Central memory CD8-positive, alpha-beta T cell (primary cell): ENCODE measurements at regions not wholly inside any gene's neighbourhood (a gene's known extent, or its start where the extent isn't known, plus 50 kb on each side); places are given as distances from the start of the nearest gene placed in this dataset.
"Not testable (repeated sequence)": the region's sequence is repeated elsewhere in the genome, so short reads cannot be mapped to it uniquely, and the experiment has no call there.

Experiments used
- ATAC-seq: fragments of 150-1000 bp; cut with Tn5 transposase; replicated peaks from 2 replicates; pipeline ENCODE4 v1.10.0; 2022; ENCODE audit warnings: mild to moderate bottlenecking, moderate FRiP score, moderate number of reproducible peaks; ENCODE audit not compliant: poor library complexity, severe bottlenecking; ENCODE audit errors: extremely low read depth
- DNase-seq, 2 donors: peaks; one replicate each; pipeline ENCODE4 v3.0.0; 2021; ENCODE audit warnings: low spot score in 2 of 2
- H3K27ac Mint-ChIP-seq: one replicate; pipeline ENCODE4 v1.8.0; 2022; ENCODE audit warnings: low read depth, mild to moderate bottlenecking, moderate library complexity, mixed read lengths
- H3K27me3 Mint-ChIP-seq: one replicate; pipeline ENCODE4 v1.8.0; 2022; ENCODE audit warnings: mixed read lengths
- H3K36me3 Mint-ChIP-seq: one replicate; pipeline ENCODE4 v1.8.0; 2022; ENCODE audit warnings: mild to moderate bottlenecking, moderate library complexity, mixed read lengths; ENCODE audit not compliant: insufficient read depth
- H3K4me1 Mint-ChIP-seq: one replicate; pipeline ENCODE4 v1.8.0; 2022; ENCODE audit warnings: mixed read lengths
- H3K4me3 Mint-ChIP-seq: one replicate; pipeline ENCODE4 v1.8.0; 2022; ENCODE audit warnings: mild to moderate bottlenecking, moderate library complexity, mixed read lengths
- H3K9me3 Mint-ChIP-seq: one replicate; pipeline ENCODE4 v1.8.0; 2022; ENCODE audit warnings: mixed read lengths

GRCh38 chr6:14397518-14397901 is 279.9 kb downstream of the CD83 start:
- H3K4me1 Mint-ChIP-seq, result no peaks in the 10 kb centered on the region
- no peak overlapping the region for H3K4me3 Mint-ChIP-seq
- H3K9me3 Mint-ChIP-seq, result no peaks in the 10 kb centered on the region
- DNase-seq, result no peak
- ATAC-seq, result no peak
- H3K27me3 Mint-ChIP-seq, result peaks cover 27% of the 10 kb centered on the region
- H3K36me3 Mint-ChIP-seq, result no peaks in the 10 kb centered on the region
- no peak overlapping the region for H3K27ac Mint-ChIP-seq

- H3K9me3 Mint-ChIP-seq, result no peaks in the 10 kb centered on the region
- ATAC-seq (no peak), DNase-seq (no peak)
- peaks cover 27% of the 10 kb centered on the region for H3K27me3 Mint-ChIP-seq
- H3K4me3 Mint-ChIP-seq, result no peak overlapping the region
- no peaks in the 10 kb centered on the region for H3K36me3 Mint-ChIP-seq
- H3K27ac Mint-ChIP-seq, result no peak overlapping the region
- no peaks in the 10 kb centered on the region for H3K4me1 Mint-ChIP-seq
Measured at GRCh38 chr6:14398953-14399352, 281.4 kb downstream of the CD83 start.

GRCh38 chr6:14399635-14400034 is 282.1 kb downstream of the CD83 start:
- no peak overlapping the region for H3K4me3 Mint-ChIP-seq
- no peaks in the 10 kb centered on the region for H3K4me1 Mint-ChIP-seq
- peaks cover 27% of the 10 kb centered on the region for H3K27me3 Mint-ChIP-seq
- no peak for DNase-seq
- ATAC-seq, result no peak
- no peak overlapping the region for H3K27ac Mint-ChIP-seq
- no peaks in the 10 kb centered on the region for H3K9me3 Mint-ChIP-seq
- H3K36me3 Mint-ChIP-seq, result no peaks in the 10 kb centered on the region

DNA sequence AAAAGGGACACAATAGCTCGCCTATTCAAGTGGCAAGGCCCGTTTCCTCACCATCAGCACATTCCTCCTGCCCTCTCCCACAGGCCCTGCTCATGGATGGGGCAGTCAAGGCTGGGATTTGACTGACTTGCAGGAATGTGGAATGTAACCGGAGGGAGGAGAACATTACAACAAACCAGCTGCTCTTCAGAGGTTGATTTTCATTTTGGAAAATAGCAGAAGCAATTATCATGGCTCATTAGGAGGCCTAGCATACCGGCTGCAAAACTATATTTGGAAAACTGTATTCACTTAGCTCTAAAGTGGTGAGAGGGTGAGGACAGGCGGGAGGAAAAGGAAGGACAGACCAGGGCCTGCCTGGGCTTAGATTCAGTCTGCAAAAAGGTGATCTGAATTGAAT is 283.7 kb downstream of the CD83 start:
- Mint-ChIP-seq H3K4me3 (no peak overlapping the region), H3K27ac (no peak overlapping the region), H3K9me3 (no peaks in the 10 kb centered on the region), H3K27me3 (peaks cover 27% of the 10 kb centered on the region), H3K4me1 (no peaks in the 10 kb centered on the region), H3K36me3 (no peaks in the 10 kb centered on the region)
- DNase-seq (no peak), ATAC-seq (no peak)

DNA sequence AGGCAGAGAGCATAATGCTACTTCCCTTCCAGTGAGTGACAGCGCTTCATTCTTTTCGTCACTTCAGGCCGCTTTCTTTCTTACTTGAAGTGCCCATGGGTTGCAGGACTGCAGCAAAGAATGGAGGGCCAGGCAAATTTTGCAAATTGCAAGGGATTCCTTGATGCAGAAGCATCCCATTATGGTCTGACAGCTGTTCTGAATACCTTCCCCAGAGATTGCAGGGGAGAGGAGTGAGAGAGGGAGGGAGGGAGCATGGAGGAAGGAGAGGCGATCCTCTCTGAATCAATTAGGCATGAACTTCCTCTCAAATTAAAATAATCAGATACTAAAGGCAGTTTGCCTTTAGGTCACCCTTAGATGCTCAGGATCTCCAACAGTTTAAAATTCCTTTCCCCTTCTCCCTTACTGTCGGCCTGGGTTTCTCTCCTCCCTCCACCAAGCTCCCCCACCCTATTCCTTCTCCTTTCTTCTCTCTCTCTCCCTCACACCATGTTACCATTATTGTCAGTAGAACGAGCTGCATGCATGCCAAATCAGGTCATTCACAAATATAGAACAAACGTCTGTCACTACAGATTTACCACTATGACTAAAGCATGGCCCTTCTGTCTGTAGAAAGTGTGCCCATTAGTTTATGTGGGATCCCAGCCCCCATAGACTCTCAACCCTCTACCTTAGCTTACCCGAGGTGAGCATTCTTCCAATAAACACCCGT is 289.2 kb downstream of the CD83 start:
- Mint-ChIP-seq H3K27me3 (no peaks in the 10 kb centered on the region), H3K4me3 (no peak overlapping the region), H3K27ac (no peak overlapping the region), H3K4me1 (no peaks in the 10 kb centered on the region), H3K9me3 (no peaks in the 10 kb centered on the region), H3K36me3 (peaks cover 2% of the 10 kb centered on the region)
- ATAC-seq, result no peak
- DNase-seq, result no peak

GRCh38 chr6:14408446-14408845 is 290.9 kb downstream of the CD83 start:
- DNase-seq, result no peak
- no peak for ATAC-seq
- H3K4me1 Mint-ChIP-seq, result no peaks in the 10 kb centered on the region
- no peak overlapping the region for H3K27ac Mint-ChIP-seq
- no peak overlapping the region for H3K4me3 Mint-ChIP-seq
- H3K9me3 Mint-ChIP-seq, result no peaks in the 10 kb centered on the region
- H3K27me3 Mint-ChIP-seq, result no peaks in the 10 kb centered on the region
- H3K36me3 Mint-ChIP-seq, result peaks cover 2% of the 10 kb centered on the region

DNA sequence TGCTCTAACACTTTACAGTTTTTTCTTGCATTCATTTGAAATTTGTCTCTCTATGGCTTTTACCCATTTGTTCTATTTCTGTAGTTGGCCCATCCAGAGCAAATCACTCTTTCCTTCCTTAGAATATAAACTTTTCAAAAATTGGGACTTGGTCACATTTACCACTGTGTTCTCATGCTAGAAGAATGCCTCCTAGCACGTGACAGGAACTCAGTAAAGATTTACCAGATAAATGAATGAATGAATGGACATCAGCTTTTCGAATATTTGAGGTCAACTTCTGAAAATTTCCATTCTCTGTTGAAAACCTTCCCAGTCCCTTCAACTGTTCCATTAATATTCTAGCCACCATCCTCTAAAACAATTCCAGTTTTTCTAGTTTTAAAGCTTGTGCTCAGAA is 294.5 kb downstream of the CD83 start:
- Mint-ChIP-seq H3K9me3 (no peaks in the 10 kb centered on the region), H3K4me3 (no peak overlapping the region), H3K27me3 (no peaks in the 10 kb centered on the region), H3K36me3 (peaks cover 2% of the 10 kb centered on the region), H3K27ac (no peak overlapping the region), H3K4me1 (no peaks in the 10 kb centered on the region)
- DNase-seq (no peak), ATAC-seq (no peak)

DNA sequence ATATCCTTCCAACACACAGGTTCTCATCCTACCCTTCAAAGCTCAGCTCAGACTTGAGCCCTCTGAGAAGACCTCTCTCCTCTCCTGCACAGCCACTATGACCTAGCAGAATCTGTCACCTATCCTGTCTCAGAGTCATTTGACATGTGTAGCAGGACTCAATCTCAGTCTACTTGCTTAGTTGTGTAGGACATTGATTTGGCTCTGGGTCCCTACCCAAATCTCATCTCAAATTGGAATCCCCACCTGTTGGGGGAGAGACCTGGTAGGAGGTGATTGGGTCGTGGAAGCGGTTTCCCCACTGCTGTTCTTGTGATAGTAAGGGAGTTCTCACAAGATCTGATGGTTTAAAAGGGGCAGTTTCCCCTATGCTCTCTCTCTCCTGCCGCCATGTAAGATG is 297.9 kb downstream of the CD83 start:
- H3K36me3 Mint-ChIP-seq, result peaks cover 2% of the 10 kb centered on the region
- no peak for DNase-seq
- H3K27ac Mint-ChIP-seq, result no peak overlapping the region
- H3K4me3 Mint-ChIP-seq, result no peak overlapping the region
- H3K4me1 Mint-ChIP-seq, result no peaks in the 10 kb centered on the region
- H3K27me3 Mint-ChIP-seq, result no peaks in the 10 kb centered on the region
- no peaks in the 10 kb centered on the region for H3K9me3 Mint-ChIP-seq
- no peak for ATAC-seq

GRCh38 chr6:14417377-14417776 is 299.8 kb downstream of the CD83 start:
- Mint-ChIP-seq H3K27ac (no peak overlapping the region), H3K9me3 (no peaks in the 10 kb centered on the region), H3K27me3 (peaks cover under 1% of the 10 kb centered on the region), H3K36me3 (no peaks in the 10 kb centered on the region), H3K4me3 (no peak overlapping the region), H3K4me1 (no peaks in the 10 kb centered on the region)
- no peak for DNase-seq
- no peak for ATAC-seq

- not testable (repeated sequence) for H3K4me3 Mint-ChIP-seq, DNase-seq, H3K9me3 Mint-ChIP-seq, H3K4me1 Mint-ChIP-seq, ATAC-seq, H3K36me3 Mint-ChIP-seq, H3K27ac Mint-ChIP-seq
- peaks cover 12% of the 10 kb centered on the region for H3K27me3 Mint-ChIP-seq
Measured at GRCh38 chr6:14419224-14419623, 301.7 kb downstream of the CD83 start.

- peaks cover 12% of the 10 kb centered on the region for H3K27me3 Mint-ChIP-seq
- no peaks in the 10 kb centered on the region for H3K9me3 Mint-ChIP-seq
- ATAC-seq, result no peak
- no peak for DNase-seq
- H3K4me3 Mint-ChIP-seq, result no peak overlapping the region
- no peaks in the 10 kb centered on the region for H3K4me1 Mint-ChIP-seq
- H3K27ac Mint-ChIP-seq, result no peak overlapping the region
- no peaks in the 10 kb centered on the region for H3K36me3 Mint-ChIP-seq
Measured at GRCh38 chr6:14422061-14422460, 304.5 kb downstream of the CD83 start.

- DNase-seq, result no peak
- Mint-ChIP-seq H3K27ac (no peak overlapping the region), H3K9me3 (no peaks in the 10 kb centered on the region), H3K4me3 (no peak overlapping the region), H3K36me3 (no peaks in the 10 kb centered on the region), H3K27me3 (peaks cover 12% of the 10 kb centered on the region), H3K4me1 (no peaks in the 10 kb centered on the region)
- no peak for ATAC-seq
Measured at GRCh38 chr6:14422917-14423316, 305.3 kb downstream of the CD83 start.

DNA sequence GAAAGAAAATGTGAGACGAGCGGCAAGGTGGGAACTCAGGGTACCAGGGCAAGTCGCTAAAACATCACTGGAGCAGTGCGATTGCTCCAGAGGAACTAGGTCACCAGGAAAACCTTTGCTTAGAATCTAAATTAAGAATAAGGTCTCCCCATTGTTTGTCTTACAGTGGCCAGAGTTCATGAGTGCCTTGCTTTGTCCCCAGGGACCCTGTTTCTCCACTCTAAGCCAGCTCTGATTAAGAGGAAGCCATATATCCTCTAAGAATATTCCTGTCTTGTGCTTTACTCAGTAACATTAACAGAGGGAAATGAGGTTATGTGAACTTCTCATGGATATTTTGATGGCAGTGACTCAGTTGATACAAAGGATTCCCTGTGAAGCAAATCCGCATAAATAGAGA is 305.8 kb downstream of the CD83 start:
- Mint-ChIP-seq H3K9me3 (no peaks in the 10 kb centered on the region), H3K27me3 (peaks cover 12% of the 10 kb centered on the region), H3K4me3 (no peak overlapping the region), H3K4me1 (no peaks in the 10 kb centered on the region), H3K27ac (no peak overlapping the region), H3K36me3 (no peaks in the 10 kb centered on the region)
- ATAC-seq (no peak), DNase-seq (no peak)
